ENCODE measurements at regions not wholly inside any gene's neighbourhood (a gene's known extent, or its start where the extent isn't known, plus 50 kb on each side); places are given as distances from the start of the nearest gene placed in this dataset.

- Histone ChIP-seq H2AFZ (ENCODE audit: low read depth, low read length) (no peak overlapping the region), H3K9ac (ENCODE audit: low read length) (no peak overlapping the region), H3K36me3 (ENCODE audit: insufficient read depth, low read length) (no peaks in the 10 kb centered on the region), H3K4me3 (ENCODE audit: low read length) (no peak overlapping the region), H3K4me2 (ENCODE audit: low read length) (no peak overlapping the region), H3F3A (ENCODE audit: insufficient read depth, low read length, poor library complexity, severe bottlenecking) (no peaks in the 10 kb centered on the region), H3K9me2 (ENCODE audit: insufficient read depth, low read length) (no peaks in the 10 kb centered on the region), H3K27me3 (ENCODE audit: insufficient read depth, low read depth, low read length) (no peaks in the 10 kb centered on the region), H3K27ac (ENCODE audit: low read length) (no peak overlapping the region), H3K79me2 (replicated peaks; ENCODE audit: insufficient read depth, low read length) (no peaks in the 10 kb centered on the region), H4K20me1 (ENCODE audit: insufficient read depth) (no peaks in the 10 kb centered on the region), H3K9me3 (ENCODE audit: low read length) (no peaks in the 10 kb centered on the region)
- TF ChIP-seq CTCF (IDR thresholded peaks at IDR 0.05; ENCODE audit: poor library complexity, severe bottlenecking) = no peak
- no peak for TF ChIP-seq EZH2 (IDR thresholded peaks at IDR 0.05; ENCODE audit: borderline replicate concordance, insufficient read depth, low read length, poor library complexity, severe bottlenecking)
- no peak for TF ChIP-seq TAF1 (IDR thresholded peaks at IDR 0.05; ENCODE audit: low read depth)
- TF ChIP-seq RAD21 (conservative IDR thresholded peaks at IDR 0.05) = no peak
- no peak for TF ChIP-seq MXI1 (conservative IDR thresholded peaks at IDR 0.05; ENCODE audit: poor library complexity, severe bottlenecking)
- TF ChIP-seq REST (IDR thresholded peaks at IDR 0.05; ENCODE audit: borderline replicate concordance) = no peak
- no peak for TF ChIP-seq POLR2AphosphoS5 (IDR thresholded peaks at IDR 0.05)
- TF ChIP-seq SMC3 (conservative IDR thresholded peaks at IDR 0.05; ENCODE audit: poor library complexity) = no peak
- TF ChIP-seq EP300 (conservative IDR thresholded peaks at IDR 0.05; ENCODE audit: poor library complexity, severe bottlenecking) = no peak
These were observed 219.8 kb upstream of the MAP3K1 start for GRCh38 chr5:56595566-56595965.

GRCh38 chr5:56594792-56595191 is 220.6 kb upstream of the MAP3K1 start:
- TF ChIP-seq EZH2 (IDR thresholded peaks at IDR 0.05; ENCODE audit: borderline replicate concordance, insufficient read depth, low read length, poor library complexity, severe bottlenecking) = no peak
- TF ChIP-seq EP300 (conservative IDR thresholded peaks at IDR 0.05; ENCODE audit: poor library complexity, severe bottlenecking) = no peak
- TF ChIP-seq CTCF (IDR thresholded peaks at IDR 0.05; ENCODE audit: poor library complexity, severe bottlenecking) = no peak
- no peak for TF ChIP-seq MXI1 (conservative IDR thresholded peaks at IDR 0.05; ENCODE audit: poor library complexity, severe bottlenecking)
- TF ChIP-seq SMC3 (conservative IDR thresholded peaks at IDR 0.05; ENCODE audit: poor library complexity) = no peak
- no peak for TF ChIP-seq POLR2AphosphoS5 (IDR thresholded peaks at IDR 0.05)
- no peak for TF ChIP-seq RAD21 (conservative IDR thresholded peaks at IDR 0.05)
- no peak for TF ChIP-seq TAF1 (IDR thresholded peaks at IDR 0.05; ENCODE audit: low read depth)
- TF ChIP-seq REST (IDR thresholded peaks at IDR 0.05; ENCODE audit: borderline replicate concordance) = no peak
- no peak overlapping the region for H3K9ac ChIP-seq (ENCODE audit: low read length)
- H3K4me2 ChIP-seq (ENCODE audit: low read length) = no peak overlapping the region
- H2AFZ ChIP-seq (ENCODE audit: low read depth, low read length) = no peak overlapping the region
- H3K9me3 ChIP-seq (ENCODE audit: low read length) = no peaks in the 10 kb centered on the region
- no peaks in the 10 kb centered on the region for H3K36me3 ChIP-seq (ENCODE audit: insufficient read depth, low read length)
- H3K27me3 ChIP-seq (ENCODE audit: insufficient read depth, low read depth, low read length) = no peaks in the 10 kb centered on the region
- no peak overlapping the region for H3K4me3 ChIP-seq (ENCODE audit: low read length)
- no peaks in the 10 kb centered on the region for H3F3A ChIP-seq (ENCODE audit: insufficient read depth, low read length, poor library complexity, severe bottlenecking)
- no peaks in the 10 kb centered on the region for H3K79me2 ChIP-seq (replicated peaks; ENCODE audit: insufficient read depth, low read length)
- no peak overlapping the region for H3K27ac ChIP-seq (ENCODE audit: low read length)
- no peaks in the 10 kb centered on the region for H3K9me2 ChIP-seq (ENCODE audit: insufficient read depth, low read length)
- H4K20me1 ChIP-seq (ENCODE audit: insufficient read depth) = no peaks in the 10 kb centered on the region
